ENCODE measurements at regions not wholly inside any gene's neighbourhood (a gene's known extent, or its start where the extent isn't known, plus 50 kb on each side); places are given as distances from the start of the nearest gene placed in this dataset.

- ATAC-seq = no peak
- intact Hi-C loops (cut with DNase I, micrococcal nuclease) = no loop called here
These were observed 113.1 kb upstream of the LMO4 start for GRCh38 chr1:87215592-87215991.

GRCh38 chr1:87218618-87219017 is 110.1 kb upstream of the LMO4 start:
- DNase-seq = no peak
- no peak for ATAC-seq
- intact Hi-C loops (cut with DNase I, micrococcal nuclease) = no loop called here

More at GRCh38 chr1:87215592-87215991, 113.1 kb upstream of the LMO4 start:
- no peak for DNase-seq

- intact Hi-C loops (cut with DNase I, micrococcal nuclease) = no loop called here
- DNase-seq = no peak
- no peak for ATAC-seq
These were observed 109.5 kb upstream of the LMO4 start for GRCh38 chr1:87219141-87219540.

- intact Hi-C loops (cut with DNase I, micrococcal nuclease) = no loop called here
- ATAC-seq (no peak), DNase-seq (no peak)
These were observed 109.1 kb upstream of the LMO4 start for GRCh38 chr1:87219626-87220025.

GRCh38 chr1:87220993-87221392 is 107.7 kb upstream of the LMO4 start:
- intact Hi-C loops (cut with DNase I, micrococcal nuclease) = no loop called here
- DNase-seq (no peak), ATAC-seq (no peak)

GRCh38 chr1:87224201-87224600 is 104.5 kb upstream of the LMO4 start:
- no peak for DNase-seq
- ATAC-seq = no peak
- intact Hi-C loops (cut with DNase I, micrococcal nuclease) = no loop called here

GRCh38 chr1:87225171-87225570 is 103.5 kb upstream of the LMO4 start:
- intact Hi-C loops (cut with DNase I, micrococcal nuclease) = no loop called here
- ATAC-seq = no peak
- no peak for DNase-seq

GRCh38 chr1:87226341-87226760 is 102.3 kb upstream of the LMO4 start:
- peak; percentile 53 to 56 for DNase-seq
- peak; percentile 59 for ATAC-seq
- intact Hi-C loops (cut with DNase I, micrococcal nuclease) = no loop called here

- ATAC-seq = no peak
- intact Hi-C loops (cut with DNase I, micrococcal nuclease) = no loop called here
These were observed 101.0 kb upstream of the LMO4 start for GRCh38 chr1:87227651-87228050.

GRCh38 chr1:87230501-87230900 is 98.2 kb upstream of the LMO4 start:
- intact Hi-C loops (cut with DNase I, micrococcal nuclease) = no loop called here
- ATAC-seq (no peak), DNase-seq (no peak)

More at GRCh38 chr1:87227651-87228050, 101.0 kb upstream of the LMO4 start:
- DNase-seq = no peak

GRCh38 chr1:87231703-87232367 is 96.8 kb upstream of the LMO4 start:
- DNase-seq (no peak), ATAC-seq (no peak)
- intact Hi-C loops (cut with DNase I, micrococcal nuclease) = no loop called here

GRCh38 chr1:87236585-87236984 is 92.1 kb upstream of the LMO4 start:
- intact Hi-C loops (cut with DNase I, micrococcal nuclease) = no loop called here
- no peak for DNase-seq
- ATAC-seq = no peak

GRCh38 chr1:87239997-87240605 is 88.6 kb upstream of the LMO4 start:
- intact Hi-C loops (cut with DNase I, micrococcal nuclease) = no loop called here
- ATAC-seq = no peak
- no peak for DNase-seq

GRCh38 chr1:87240661-87241285 is 87.9 kb upstream of the LMO4 start:
- ATAC-seq (no peak), DNase-seq (no peak)
- intact Hi-C loops (cut with DNase I, micrococcal nuclease) = no loop called here

GRCh38 chr1:87242445-87243185 is 86.1 kb upstream of the LMO4 start:
- no peak for DNase-seq
- no peak for ATAC-seq
- intact Hi-C loops (cut with DNase I, micrococcal nuclease) = no loop called here

GRCh38 chr1:87243573-87243972 is 85.1 kb upstream of the LMO4 start:
- no peak for DNase-seq
- no peak for ATAC-seq
- intact Hi-C loops (cut with DNase I, micrococcal nuclease) = no loop called here

- DNase-seq = no peak
- intact Hi-C loops (cut with DNase I, micrococcal nuclease) = no loop called here
- ATAC-seq = no peak
These were observed 82.2 kb upstream of the LMO4 start for GRCh38 chr1:87246436-87246835.

- no peak for ATAC-seq
- DNase-seq = no peak
- intact Hi-C loops (cut with DNase I, micrococcal nuclease) = no loop called here
These were observed 78.9 kb upstream of the LMO4 start for GRCh38 chr1:87249803-87250202.

- ATAC-seq (no peak), DNase-seq (no peak)
- intact Hi-C loops (cut with DNase I, micrococcal nuclease) = no loop called here
These were observed 78.3 kb upstream of the LMO4 start for GRCh38 chr1:87250336-87250735.

GRCh38 chr1:87252406-87252805 is 76.3 kb upstream of the LMO4 start:
- ATAC-seq = no peak
- intact Hi-C loops (cut with DNase I, micrococcal nuclease) = no loop called here

More at GRCh38 chr1:87252406-87252805, 76.3 kb upstream of the LMO4 start:
- no peak for DNase-seq
